CD14-positive monocyte (primary cell): ENCODE measurements at regions not wholly inside any gene's neighbourhood (a gene's known extent, or its start where the extent isn't known, plus 50 kb on each side); places are given as distances from the start of the nearest gene placed in this dataset.
"Not testable (repeated sequence)": the region's sequence is repeated elsewhere in the genome, so short reads cannot be mapped to it uniquely, and the experiment has no call there.

Experiments
- DNase-seq, 3 donors: peaks; one replicate each; pipeline ENCODE4 v3.0.0-alpha.2; 2011 to 2022
- H2AFZ ChIP-seq: 2 replicates; pipeline ENCODE4 v1.6.0; 2012; ENCODE audit warnings: mild to moderate bottlenecking, low read depth, low read length, inconsistent platforms; ENCODE audit not compliant: insufficient read depth, poor library complexity, severe bottlenecking
- H3K27ac ChIP-seq, 2 donors: 1 replicate in 1 of 2; 2 replicates in 1 of 2; pipeline ENCODE4 v1.5.1; 2012 to 2013; ENCODE audit warnings: low read length in 2 of 2, control low read depth in 1 of 2, inconsistent platforms in 1 of 2, low read depth in 1 of 2, mild to moderate bottlenecking in 1 of 2
- H3K27me3 ChIP-seq, 2 donors: one replicate each; pipeline versions ENCODE4 v1.6.0 to v1.6.1; 2011 to 2013; ENCODE audit warnings: low read length in 2 of 2; ENCODE audit not compliant: control insufficient read depth in 2 of 2, insufficient read depth in 2 of 2
- H3K36me3 ChIP-seq, 2 donors: replicated peaks in 1 of 2; 1 replicate in 1 of 2; 2 replicates in 1 of 2; pipeline versions ENCODE4 v1.5.1 to v1.6.1; 2012 to 2013; ENCODE audit warnings: low read length in 2 of 2, control low read depth in 1 of 2, inconsistent platforms in 1 of 2, mild to moderate bottlenecking in 1 of 2; ENCODE audit not compliant: insufficient read depth in 2 of 2, control insufficient read depth in 1 of 2
- H3K4me1 ChIP-seq, 2 donors: 1 replicate in 1 of 2; 2 replicates in 1 of 2; pipeline versions ENCODE4 v1.5.1 to v1.6.1; 2012 to 2013; ENCODE audit warnings: low read length in 2 of 2, control low read depth in 1 of 2, inconsistent platforms in 1 of 2, mild to moderate bottlenecking in 1 of 2, moderate library complexity in 1 of 2; ENCODE audit not compliant: insufficient read depth in 2 of 2, control insufficient read depth in 1 of 2
- H3K4me2 ChIP-seq: replicated peaks from 2 replicates; pipeline ENCODE3; 2012; ENCODE audit warnings: low read length, moderate library complexity, mild to moderate bottlenecking; ENCODE audit not compliant: poor library complexity, severe bottlenecking; ENCODE audit errors: extremely low read depth
- H3K4me3 ChIP-seq, 3 experiments: fragments of 200-600 bp in 1 of 3; sonication (generic) in 1 of 3; replicated peaks in 1 of 3; 1 replicate in 2 of 3; 2 replicates in 1 of 3; pipeline ENCODE4 v1.5.1; 2011 to 2013; ENCODE audit warnings: low read length in 3 of 3, mild to moderate bottlenecking in 3 of 3, control low read depth in 2 of 3, low read depth in 2 of 3, inconsistent platforms in 1 of 3, moderate library complexity in 1 of 3
- H3K79me2 ChIP-seq: 2 replicates; pipeline ENCODE4 v1.6.0; 2012; ENCODE audit warnings: mild to moderate bottlenecking, control low read depth, inconsistent platforms, low read length, moderate library complexity; ENCODE audit not compliant: insufficient read depth
- H3K9ac ChIP-seq: 2 replicates; pipeline ENCODE4 v1.6.0; 2017; ENCODE audit warnings: low read length, mild to moderate bottlenecking; ENCODE audit not compliant: insufficient read depth, poor library complexity, severe bottlenecking
- H3K9me3 ChIP-seq, 2 donors: replicated peaks in 1 of 2; 1 replicate in 1 of 2; 2 replicates in 1 of 2; pipeline versions ENCODE4 v1.5.1 to v1.6.1; 2012 to 2013; ENCODE audit warnings: low read length in 2 of 2, control low read depth in 1 of 2; ENCODE audit not compliant: control insufficient read depth in 1 of 2, insufficient read depth in 1 of 2
- H4K20me1 ChIP-seq: 2 replicates; pipeline ENCODE4 v1.6.0; 2012; ENCODE audit warnings: mild to moderate bottlenecking, low read length, control low read depth, moderate library complexity; ENCODE audit not compliant: insufficient read depth
- H3K27ac Mint-ChIP-seq, 7 donors: one replicate each; pipeline ENCODE4 v1.8.0; 2020; ENCODE audit warnings: mild to moderate bottlenecking in 7 of 7, mixed read lengths in 7 of 7, moderate library complexity in 6 of 7, inconsistent platforms in 2 of 7
- H3K27me3 Mint-ChIP-seq, 3 donors: one replicate each; pipeline ENCODE4 v1.8.0; 2021 to 2022; ENCODE audit warnings: low read depth in 3 of 3, mild to moderate bottlenecking in 3 of 3, mixed read lengths in 3 of 3, moderate library complexity in 3 of 3, inconsistent platforms in 1 of 3
- H3K36me3 Mint-ChIP-seq, 2 donors: one replicate each; pipeline ENCODE4 v1.8.0; 2020; ENCODE audit warnings: mixed read lengths in 2 of 2, inconsistent platforms in 1 of 2, mild to moderate bottlenecking in 1 of 2
- H3K4me1 Mint-ChIP-seq: one replicate; pipeline ENCODE4 v1.8.0; 2020; ENCODE audit warnings: mild to moderate bottlenecking, mixed read lengths
- H3K4me3 Mint-ChIP-seq, 2 donors: one replicate each; pipeline ENCODE4 v1.8.0; 2020; ENCODE audit warnings: mild to moderate bottlenecking in 2 of 2, mixed read lengths in 2 of 2, moderate library complexity in 1 of 2
- H3K9me3 Mint-ChIP-seq, 7 donors: one replicate each; pipeline ENCODE4 v1.8.0; 2020 to 2022; ENCODE audit warnings: mixed read lengths in 7 of 7, mild to moderate bottlenecking in 6 of 7, moderate library complexity in 6 of 7, inconsistent platforms in 2 of 7
- CTCF ChIP-seq: fragments of 200-600 bp; IDR thresholded peaks from one replicate; pipeline ENCODE4 v1.8.0; 2022; ENCODE audit warnings: antibody characterized with exemption, mild to moderate bottlenecking
- WGBS: methylation state at CpG from one replicate; pipeline ENCODE4 v1.1.5; 2013; ENCODE audit warnings: missing lambda C conversion rate; ENCODE audit not compliant: insufficient coverage; 5-methylcytosine and 5-hydroxymethylcytosine counted together
- intact Hi-C, 2 donors: fragments of 100-400 bp; cut with micrococcal nuclease; formaldehyde crosslinking; loops; one replicate each; pipeline versions ENCODE4 v1.15.0 to v1.15.1; 2023

GRCh38 chr11:110358336-110358735, 61.9 kb upstream of the RDX start:
- Histone ChIP-seq H3K4me2 (no peak overlapping the region), H3K9ac (no peak overlapping the region), H3K27ac (no peak overlapping the region), H4K20me1 (no peaks in the 10 kb centered on the region), H3K4me3 (no peak overlapping the region), H3K4me1 (no peaks in the 10 kb centered on the region), H3K79me2 (no peaks in the 10 kb centered on the region), H3K36me3 (no peaks in the 10 kb centered on the region), H3K27me3 (no peaks in the 10 kb centered on the region), H2AFZ (no peak overlapping the region), H3K9me3 (no peaks in the 10 kb centered on the region)
- H3K9me3 Mint-ChIP-seq = no peaks in the 10 kb centered on the region
- no peaks in the 10 kb centered on the region for H3K36me3 Mint-ChIP-seq
- H3K27ac Mint-ChIP-seq = no peak overlapping the region
- H3K4me3 Mint-ChIP-seq = no peak overlapping the region
- whole genome bisulfite sequencing = no CpG with 5 or more reads among the region's 3 CpGs
- intact Hi-C loops = no loop called here
- no peaks in the 10 kb centered on the region for H3K4me1 Mint-ChIP-seq
- no peak for TF ChIP-seq CTCF
- no peak for DNase-seq
- H3K27me3 Mint-ChIP-seq = peaks cover 0 to 4% (median 2%) of the 10 kb centered on the region in 3 donors

GRCh38 chr11:110360781-110361408, 64.5 kb upstream of the RDX start:
- H3K4me2 ChIP-seq, H3K27ac ChIP-seq, H3K79me2 ChIP-seq, H3K36me3 Mint-ChIP-seq, H3K9me3 ChIP-seq, H3K27ac Mint-ChIP-seq, DNase-seq, H3K4me3 ChIP-seq, intact Hi-C loops, H3K9ac ChIP-seq, H2AFZ ChIP-seq, H3K4me3 Mint-ChIP-seq, H3K36me3 ChIP-seq, H3K27me3 ChIP-seq, H3K4me1 ChIP-seq, H3K9me3 Mint-ChIP-seq, H3K27me3 Mint-ChIP-seq, H4K20me1 ChIP-seq, H3K4me1 Mint-ChIP-seq: not testable (repeated sequence)
- no CpG with 5 or more reads among the region's 3 CpGs for WGBS
